ENCODE measurements at regions not wholly inside any gene's neighbourhood (a gene's known extent, or its start where the extent isn't known, plus 50 kb on each side); places are given as distances from the start of the nearest gene placed in this dataset.

- H3K4me3 ChIP-seq (ENCODE audit: severe bottlenecking), result no peak overlapping the region
- no peaks in the 10 kb centered on the region for H3K9me3 ChIP-seq (ENCODE audit: severe bottlenecking)
- H3K27ac ChIP-seq (ENCODE audit: poor library complexity, severe bottlenecking), result no peak overlapping the region
- no peak for TF ChIP-seq CTCF (IDR thresholded peaks at IDR 0.05; ENCODE audit: poor library complexity, severe bottlenecking)
- DNase-seq (ENCODE audit: low spot score) (no peak), ATAC-seq (ENCODE audit: low read depth) (no peak)
- H3K36me3 ChIP-seq (ENCODE audit: low read depth), result no peaks in the 10 kb centered on the region
- H3K4me1 ChIP-seq (ENCODE audit: insufficient read depth, poor library complexity, severe bottlenecking), result no peaks in the 10 kb centered on the region
- H3K27me3 ChIP-seq (ENCODE audit: insufficient read depth, poor library complexity, severe bottlenecking), result no peaks in the 10 kb centered on the region
These were observed 146.3 kb upstream of the GPR26 start for GRCh38 chr10:123519861-123520260.

GRCh38 chr10:123521076-123521475 is 145.1 kb upstream of the GPR26 start:
- Histone ChIP-seq H3K4me1 (ENCODE audit: insufficient read depth, poor library complexity, severe bottlenecking) (no peaks in the 10 kb centered on the region), H3K36me3 (ENCODE audit: low read depth) (no peaks in the 10 kb centered on the region), H3K9me3 (ENCODE audit: severe bottlenecking) (no peaks in the 10 kb centered on the region), H3K27me3 (ENCODE audit: insufficient read depth, poor library complexity, severe bottlenecking) (no peaks in the 10 kb centered on the region), H3K27ac (ENCODE audit: poor library complexity, severe bottlenecking) (no peak overlapping the region), H3K4me3 (ENCODE audit: severe bottlenecking) (no peak overlapping the region)
- TF ChIP-seq CTCF (IDR thresholded peaks at IDR 0.05; ENCODE audit: poor library complexity, severe bottlenecking), result no peak
- ATAC-seq (ENCODE audit: low read depth), result no peak
- DNase-seq (ENCODE audit: low spot score), result no peak

- H3K4me1 ChIP-seq (ENCODE audit: insufficient read depth, poor library complexity, severe bottlenecking), result no peaks in the 10 kb centered on the region
These were observed 144.6 kb upstream of the GPR26 start for GRCh38 chr10:123521556-123521955.

GRCh38 chr10:123522702-123523312 is 143.3 kb upstream of the GPR26 start:
- H3K36me3 ChIP-seq (ENCODE audit: low read depth), result no peaks in the 10 kb centered on the region
- H3K4me1 ChIP-seq (ENCODE audit: insufficient read depth, poor library complexity, severe bottlenecking), result no peaks in the 10 kb centered on the region
- TF ChIP-seq CTCF (IDR thresholded peaks at IDR 0.05; ENCODE audit: poor library complexity, severe bottlenecking), result no peak
- ATAC-seq (ENCODE audit: low read depth) (no peak), DNase-seq (ENCODE audit: low spot score) (no peak)
- H3K27me3 ChIP-seq (ENCODE audit: insufficient read depth, poor library complexity, severe bottlenecking), result no peaks in the 10 kb centered on the region
- no peaks in the 10 kb centered on the region for H3K9me3 ChIP-seq (ENCODE audit: severe bottlenecking)
- no peak overlapping the region for H3K27ac ChIP-seq (ENCODE audit: poor library complexity, severe bottlenecking)
- H3K4me3 ChIP-seq (ENCODE audit: severe bottlenecking), result no peak overlapping the region

More at GRCh38 chr10:123521556-123521955, 144.6 kb upstream of the GPR26 start:
- ATAC-seq (ENCODE audit: low read depth) (no peak), DNase-seq (ENCODE audit: low spot score) (no peak)
- H3K27me3 ChIP-seq (ENCODE audit: insufficient read depth, poor library complexity, severe bottlenecking), result no peaks in the 10 kb centered on the region
- no peak overlapping the region for H3K27ac ChIP-seq (ENCODE audit: poor library complexity, severe bottlenecking)
- TF ChIP-seq CTCF (IDR thresholded peaks at IDR 0.05; ENCODE audit: poor library complexity, severe bottlenecking), result no peak
- H3K9me3 ChIP-seq (ENCODE audit: severe bottlenecking), result no peaks in the 10 kb centered on the region
- H3K36me3 ChIP-seq (ENCODE audit: low read depth), result no peaks in the 10 kb centered on the region
- no peak overlapping the region for H3K4me3 ChIP-seq (ENCODE audit: severe bottlenecking)

DNA sequence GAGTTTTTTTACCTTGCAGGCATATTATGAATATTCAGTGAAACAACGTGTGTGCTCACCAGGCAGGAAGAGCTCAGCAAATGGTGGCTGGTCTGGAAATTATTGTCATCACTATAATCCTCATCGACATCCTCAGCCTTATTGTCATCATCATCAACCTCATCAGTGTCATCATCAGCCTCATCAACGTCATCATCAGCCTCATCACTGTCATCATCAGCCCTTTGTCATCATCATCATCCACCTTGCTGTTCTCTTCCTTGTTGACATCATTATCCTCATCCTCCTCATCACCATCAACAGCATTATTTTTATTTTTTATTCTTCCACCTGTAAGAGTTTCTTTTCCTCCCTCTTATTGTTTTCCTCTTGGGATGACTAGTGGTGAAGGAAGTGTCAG is 142.3 kb upstream of the GPR26 start:
- H3K27ac ChIP-seq (ENCODE audit: poor library complexity, severe bottlenecking), result no peak overlapping the region
- no peaks in the 10 kb centered on the region for H3K9me3 ChIP-seq (ENCODE audit: severe bottlenecking)
- DNase-seq (ENCODE audit: low spot score) (no peak), ATAC-seq (ENCODE audit: low read depth) (no peak)
- TF ChIP-seq CTCF (IDR thresholded peaks at IDR 0.05; ENCODE audit: poor library complexity, severe bottlenecking), result no peak
- no peaks in the 10 kb centered on the region for H3K27me3 ChIP-seq (ENCODE audit: insufficient read depth, poor library complexity, severe bottlenecking)
- H3K36me3 ChIP-seq (ENCODE audit: low read depth), result no peaks in the 10 kb centered on the region
- H3K4me3 ChIP-seq (ENCODE audit: severe bottlenecking), result no peak overlapping the region
- no peaks in the 10 kb centered on the region for H3K4me1 ChIP-seq (ENCODE audit: insufficient read depth, poor library complexity, severe bottlenecking)
